SHP77 (cell line): ENCODE measurements at regions not wholly inside any gene's neighbourhood (a gene's known extent, or its start where the extent isn't known, plus 50 kb on each side); places are given as distances from the start of the nearest gene placed in this dataset.
"Not testable (repeated sequence)": the region's sequence is repeated elsewhere in the genome, so short reads cannot be mapped to it uniquely, and the experiment has no call there.

ENCODE experiments used
- DNase-seq, 2 experiments: peaks; one replicate each; lab custom pipeline; 2025; lab: John Stamatoyannopoulos, UW

- DNase-seq: no peak
Observed at GRCh38 chr9:82445556-82445955, 457.0 kb downstream of the SPATA31D1 start.

GRCh38 chr9:82447343-82447742 is 458.8 kb downstream of the SPATA31D1 start:
- DNase-seq: no peak

- DNase-seq: no peak
Observed at GRCh38 chr9:82449986-82450385, 461.4 kb downstream of the SPATA31D1 start.

GRCh38 chr9:82454509-82455190 is 466.1 kb downstream of the SPATA31D1 start:
- DNase-seq: no peak

- DNase-seq: no peak
Observed at GRCh38 chr9:82456642-82457041, 468.1 kb downstream of the SPATA31D1 start.

GRCh38 chr9:82457298-82457697 is 468.7 kb downstream of the SPATA31D1 start:
- no peak for DNase-seq

GRCh38 chr9:82457891-82458290 is 469.3 kb downstream of the SPATA31D1 start:
- DNase-seq: no peak

- no peak for DNase-seq
Observed at GRCh38 chr9:82458296-82458695, 469.7 kb downstream of the SPATA31D1 start.

- DNase-seq: no peak
Observed at GRCh38 chr9:82466616-82467260, 478.2 kb downstream of the SPATA31D1 start.

GRCh38 chr9:82467436-82467835 is 478.9 kb downstream of the SPATA31D1 start:
- DNase-seq: no peak

GRCh38 chr9:82474235-82474634 is 485.7 kb downstream of the SPATA31D1 start:
- no peak for DNase-seq

- no peak for DNase-seq
Observed at GRCh38 chr9:82475584-82476301, 487.2 kb downstream of the SPATA31D1 start.

GRCh38 chr9:82480921-82481320 is 492.3 kb downstream of the SPATA31D1 start:
- no peak for DNase-seq

- DNase-seq: no peak
Observed at GRCh38 chr9:82487935-82488312, 499.4 kb downstream of the SPATA31D1 start.

- DNase-seq: no peak
Observed at GRCh38 chr9:82488313-82489200, 500.0 kb downstream of the SPATA31D1 start.

GRCh38 chr9:82489201-82489821 is 500.7 kb downstream of the SPATA31D1 start:
- no peak for DNase-seq

- no peak for DNase-seq
Observed at GRCh38 chr9:82490019-82490499, 501.5 kb downstream of the SPATA31D1 start.

- DNase-seq: not testable (repeated sequence)
Observed at GRCh38 chr9:82490821-82491220, 502.2 kb downstream of the SPATA31D1 start.

GRCh38 chr9:82491604-82492003 is 503.0 kb downstream of the SPATA31D1 start:
- DNase-seq: no peak

- DNase-seq: no peak
Observed at GRCh38 chr9:82492274-82492673, 503.7 kb downstream of the SPATA31D1 start.
